ENCODE measurements at regions not wholly inside any gene's neighbourhood (a gene's known extent, or its start where the extent isn't known, plus 50 kb on each side); places are given as distances from the start of the nearest gene placed in this dataset.
"Not testable (repeated sequence)": the region's sequence is repeated elsewhere in the genome, so short reads cannot be mapped to it uniquely, and the experiment has no call there.

DNA sequence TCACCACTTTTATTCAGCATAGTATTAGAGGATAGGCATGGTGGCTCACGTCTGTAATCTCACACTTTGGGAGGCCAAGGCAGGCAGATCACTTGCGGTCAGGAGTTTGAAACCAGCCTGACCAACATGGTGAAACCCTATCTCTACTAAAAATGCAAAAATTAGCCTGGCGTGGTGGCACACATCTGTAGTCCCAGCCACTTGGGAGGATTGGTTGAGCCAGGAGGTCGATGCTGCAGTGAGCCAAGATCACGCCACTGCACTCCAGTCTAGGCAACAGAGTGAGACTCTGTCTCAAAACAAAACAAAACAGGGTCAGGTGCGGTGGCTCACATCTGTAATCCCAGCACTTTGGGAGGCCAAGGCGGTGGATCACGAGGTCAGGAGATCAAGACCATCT is 190.3 kb upstream of the SFSWAP start:
- TF ChIP-seq POLR2AphosphoS5, TAF1, SPI1 (IDR thresholded peaks at IDR 0.05; ENCODE audit: low read depth, low read length): not testable (repeated sequence)

Measured in GM12891 (cell line).